Tibial nerve (tissue), 4 donors: ENCODE measurements at regions not wholly inside any gene's neighbourhood (a gene's known extent, or its start where the extent isn't known, plus 50 kb on each side); places are given as distances from the start of the nearest gene placed in this dataset.

Source experiments
- DNase-seq, 2 donors: peaks; one replicate each; pipeline ENCODE4 v3.0.0-alpha.2; 2019; ENCODE audit warnings: low spot score in 2 of 2
- H3K27ac ChIP-seq, 4 donors: fragments of 200-600 bp; sonication (generic) in 3 of 4; one replicate each; pipeline ENCODE4 v1.5.1; 2017 to 2019; ENCODE audit warnings: mild to moderate bottlenecking in 1 of 4
- H3K27me3 ChIP-seq, 2 donors: fragments of 200-600 bp; sonication (generic) in 1 of 2; one replicate each; pipeline versions ENCODE4 v1.5.1 to v1.6.0; 2017 to 2019
- H3K36me3 ChIP-seq, 3 donors: fragments of 200-600 bp; sonication (generic); one replicate each; pipeline ENCODE4 v1.5.1; 2018 to 2019
- H3K4me1 ChIP-seq, 4 donors: fragments of 200-600 bp; sonication (generic) in 3 of 4; one replicate each; pipeline ENCODE4 v1.5.1; 2017 to 2019
- H3K4me3 ChIP-seq, 4 donors: fragments of 200-600 bp; sonication (generic) in 3 of 4; one replicate each; pipeline ENCODE4 v1.5.1; 2017 to 2019; ENCODE audit warnings: mild to moderate bottlenecking in 1 of 4, moderate library complexity in 1 of 4
- H3K9me3 ChIP-seq, 4 donors: fragments of 200-600 bp; sonication (generic) in 3 of 4; one replicate each; pipeline ENCODE4 v1.5.1; 2017 to 2019
- EP300 ChIP-seq, 2 donors: sonication (generic); formaldehyde crosslinking; IDR thresholded peaks; one replicate each; pipeline ENCODE4 v1.6.1; 2017; ENCODE audit warnings: antibody characterized with exemption in 2 of 2, mild to moderate bottlenecking in 1 of 2
- POLR2A ChIP-seq, 2 donors: fragments of 450-650 bp; IDR thresholded peaks; one replicate each; pipeline ENCODE4 v1.6.1; 2017; ENCODE audit warnings: antibody characterized with exemption in 2 of 2, mild to moderate bottlenecking in 2 of 2, moderate library complexity in 2 of 2
- WGBS, 2 donors: methylation state at CpG; one replicate each; pipeline ENCODE4 v1.1.5; 2018; 5-methylcytosine and 5-hydroxymethylcytosine counted together
- TF ChIP-seq, protein P1 (sequence below), 5 experiments: fragments of 200-600 bp in 3 of 5; fragments of 450-650 bp in 2 of 5; sonication (generic) in 3 of 5; IDR thresholded peaks; one replicate each; pipeline ENCODE4 v1.5.1; 2016 to 2019; ENCODE audit warnings: antibody characterized with exemption in 5 of 5, mild to moderate bottlenecking in 3 of 5, moderate library complexity in 2 of 5

- Histone ChIP-seq H3K4me1 (no peaks in the 10 kb centered on the region), H3K9me3 (peaks cover 0 to 13% (median 0%) of the 10 kb centered on the region in 4 donors), H3K36me3 (peaks cover 0 to 46% (median 0%) of the 10 kb centered on the region in 3 donors), H3K27ac (no peak overlapping the region), H3K4me3 (no peak overlapping the region), H3K27me3 (no peaks in the 10 kb centered on the region)
- 93 to 100% methylated on average over 3 of the region's 3 CpGs for WGBS, 2 donors
- no peak for DNase-seq
- TF ChIP-seq EP300 (IDR thresholded peaks at IDR 0.05) (no peak), POLR2A (IDR thresholded peaks at IDR 0.05) (no peak)
- TF ChIP-seq, protein P1, sequence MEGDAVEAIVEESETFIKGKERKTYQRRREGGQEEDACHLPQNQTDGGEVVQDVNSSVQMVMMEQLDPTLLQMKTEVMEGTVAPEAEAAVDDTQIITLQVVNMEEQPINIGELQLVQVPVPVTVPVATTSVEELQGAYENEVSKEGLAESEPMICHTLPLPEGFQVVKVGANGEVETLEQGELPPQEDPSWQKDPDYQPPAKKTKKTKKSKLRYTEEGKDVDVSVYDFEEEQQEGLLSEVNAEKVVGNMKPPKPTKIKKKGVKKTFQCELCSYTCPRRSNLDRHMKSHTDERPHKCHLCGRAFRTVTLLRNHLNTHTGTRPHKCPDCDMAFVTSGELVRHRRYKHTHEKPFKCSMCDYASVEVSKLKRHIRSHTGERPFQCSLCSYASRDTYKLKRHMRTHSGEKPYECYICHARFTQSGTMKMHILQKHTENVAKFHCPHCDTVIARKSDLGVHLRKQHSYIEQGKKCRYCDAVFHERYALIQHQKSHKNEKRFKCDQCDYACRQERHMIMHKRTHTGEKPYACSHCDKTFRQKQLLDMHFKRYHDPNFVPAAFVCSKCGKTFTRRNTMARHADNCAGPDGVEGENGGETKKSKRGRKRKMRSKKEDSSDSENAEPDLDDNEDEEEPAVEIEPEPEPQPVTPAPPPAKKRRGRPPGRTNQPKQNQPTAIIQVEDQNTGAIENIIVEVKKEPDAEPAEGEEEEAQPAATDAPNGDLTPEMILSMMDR (IDR thresholded peaks at IDR 0.05) = no peak
Observed at GRCh38 chr4:122973465-122973864, 51.1 kb upstream of the NUDT6 start.

DNA sequence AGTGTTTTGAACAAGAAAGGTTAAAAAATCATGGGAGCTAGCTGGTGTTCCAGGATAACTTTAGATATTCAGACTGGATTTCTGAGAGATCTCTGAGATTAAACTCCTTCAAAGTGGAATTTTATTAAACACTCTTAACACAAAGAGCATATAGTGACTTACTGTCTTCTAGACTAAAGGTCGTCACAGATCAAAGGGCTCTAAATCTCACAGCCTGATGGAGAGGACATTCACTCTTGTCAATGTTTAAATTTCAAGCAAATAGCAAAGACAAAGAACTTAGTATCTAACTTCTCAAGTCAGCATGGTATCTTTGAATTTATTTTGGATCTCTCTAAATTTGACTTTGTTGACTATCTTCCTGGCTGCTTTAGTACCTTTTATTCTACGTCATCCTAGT, 53.7 kb upstream of the NUDT6 start:
- Histone ChIP-seq H3K9me3 (peaks cover 0 to 21% (median 0%) of the 10 kb centered on the region in 4 donors), H3K4me1 (no peaks in the 10 kb centered on the region), H3K36me3 (peaks cover 0 to 67% (median 0%) of the 10 kb centered on the region in 3 donors), H3K27ac (no peak overlapping the region), H3K27me3 (no peaks in the 10 kb centered on the region), H3K4me3 (no peak overlapping the region)
- WGBS, 2 donors = 81 to 92% methylated on average over 2 of the region's 2 CpGs
- DNase-seq = no peak
- TF ChIP-seq, protein P1 (IDR thresholded peaks at IDR 0.05) = no peak
- TF ChIP-seq EP300 (IDR thresholded peaks at IDR 0.05) (no peak), POLR2A (IDR thresholded peaks at IDR 0.05) (no peak)

- 96% methylated on average over 6 to 9 of the region's 9 CpGs for WGBS, 2 donors
- Histone ChIP-seq H3K9me3 (peaks cover 0 to 31% (median 0%) of the 10 kb centered on the region in 4 donors), H3K4me1 (no peaks in the 10 kb centered on the region), H3K27me3 (no peaks in the 10 kb centered on the region), H3K36me3 (peaks cover 0 to 76% (median 0%) of the 10 kb centered on the region in 3 donors), H3K27ac (no peak overlapping the region), H3K4me3 (no peak overlapping the region)
- TF ChIP-seq EP300 (IDR thresholded peaks at IDR 0.05) (no peak), POLR2A (IDR thresholded peaks at IDR 0.05) (no peak)
- TF ChIP-seq, protein P1 (IDR thresholded peaks at IDR 0.05) = no peak
- DNase-seq = no peak
Observed at GRCh38 chr4:122977103-122977502, 54.7 kb upstream of the NUDT6 start.

GRCh38 chr4:122978109-122978508, 55.7 kb upstream of the NUDT6 start:
- H3K36me3 ChIP-seq = peaks cover 0 to 82% (median 0%) of the 10 kb centered on the region in 3 donors
- H3K4me1 ChIP-seq = no peaks in the 10 kb centered on the region
- H3K27me3 ChIP-seq = no peaks in the 10 kb centered on the region
- DNase-seq = no peak
- WGBS, 2 donors = 91 to 95% methylated on average over 4 to 5 of the region's 5 CpGs
- H3K27ac ChIP-seq = no peak overlapping the region
- no peak overlapping the region for H3K4me3 ChIP-seq
- peaks cover 0 to 31% (median 0%) of the 10 kb centered on the region in 4 donors for H3K9me3 ChIP-seq
- TF ChIP-seq, protein P1 (IDR thresholded peaks at IDR 0.05) = no peak
- TF ChIP-seq EP300 (IDR thresholded peaks at IDR 0.05) (no peak), POLR2A (IDR thresholded peaks at IDR 0.05) (no peak)

DNA sequence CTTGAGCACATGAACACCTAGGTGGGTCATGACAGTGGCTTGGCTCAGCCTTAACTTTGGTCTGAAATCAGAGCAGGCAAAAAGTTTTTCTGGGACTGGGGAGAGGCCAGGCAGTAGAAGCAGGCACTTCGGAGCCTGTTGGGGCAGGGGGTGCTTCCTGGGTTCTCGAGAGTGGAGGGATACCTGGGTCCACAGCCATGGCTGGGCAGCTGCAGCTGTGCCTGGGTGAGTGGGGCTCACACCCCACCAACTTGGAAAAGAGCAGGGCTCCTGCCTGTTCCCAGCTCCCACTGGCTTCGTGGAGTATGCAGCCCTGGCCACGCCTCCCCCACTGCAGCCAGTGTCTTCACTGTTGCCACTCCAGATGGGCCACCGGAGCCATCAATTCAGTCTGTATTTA, 56.4 kb upstream of the NUDT6 start:
- Histone ChIP-seq H3K9me3 (peaks cover 0 to 31% (median 0%) of the 10 kb centered on the region in 4 donors), H3K27ac (no peak overlapping the region), H3K4me3 (no peak overlapping the region), H3K27me3 (no peaks in the 10 kb centered on the region), H3K4me1 (no peaks in the 10 kb centered on the region), H3K36me3 (peaks cover 0 to 89% (median 0%) of the 10 kb centered on the region in 3 donors)
- DNase-seq = no peak
- 95 to 96% methylated on average over 3 to 5 of the region's 5 CpGs for whole genome bisulfite sequencing, 2 donors
- TF ChIP-seq, protein P1 (IDR thresholded peaks at IDR 0.05) = no peak
- TF ChIP-seq POLR2A (IDR thresholded peaks at IDR 0.05) = no peak
- TF ChIP-seq EP300 (IDR thresholded peaks at IDR 0.05) = no peak
